ENCODE measurements at regions not wholly inside any gene's neighbourhood (a gene's known extent, or its start where the extent isn't known, plus 50 kb on each side); places are given as distances from the start of the nearest gene placed in this dataset.

DNA sequence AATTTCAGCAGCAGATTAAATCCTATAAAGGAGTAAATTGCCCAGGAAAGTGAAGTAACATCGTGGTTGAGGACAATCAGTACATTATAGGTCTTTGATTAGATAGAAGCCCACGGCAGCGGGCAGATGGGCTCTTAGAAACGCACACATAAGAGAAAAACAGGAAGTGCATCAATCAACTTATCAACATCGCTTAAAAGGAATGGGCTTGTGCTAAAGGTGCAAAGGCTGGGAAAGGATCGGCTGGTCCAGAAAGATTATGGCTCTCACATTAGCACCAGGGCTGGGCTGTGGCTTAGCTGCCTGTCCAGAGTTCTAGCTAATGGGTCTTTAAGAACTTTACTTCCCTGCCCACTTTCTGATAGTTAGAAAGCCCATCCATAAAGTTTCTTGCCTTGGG, 292.0 kb upstream of the TNRC6C start:
- no peak for ATAC-seq
- Histone ChIP-seq H3K27ac (peak overlapping the region in 1 of 12 donors; percentile 63), H3K36me3 (no peaks in the 10 kb centered on the region), H3K27me3 (no peaks in the 10 kb centered on the region), H3K9me3 (peaks cover 0 to 20% (median 4%) of the 10 kb centered on the region in 12 donors), H3K4me3 (no peak overlapping the region), H3K4me1 (peaks cover 0 to 10% (median 2%) of the 10 kb centered on the region in 12 donors)
- DNase-seq, result no peak
- TF ChIP-seq CTCF (IDR thresholded peaks at IDR 0.05), result no peak
- 31 to 46% (median 39%) methylated on average over 6 of the region's 6 CpGs for WGBS, 4 donors
- intact Hi-C loops (cut with DNase I), result no loop called here

- intact Hi-C loops (cut with DNase I), result no loop called here
- ATAC-seq (no peak), DNase-seq (no peak)
- H3K4me1 ChIP-seq, result peaks cover 0 to 10% (median 2%) of the 10 kb centered on the region in 12 donors
- H3K9me3 ChIP-seq, result peaks cover 0 to 20% (median 4%) of the 10 kb centered on the region in 12 donors
- peak overlapping the region in 2 of 12 donors; percentile 5 to 18 for H3K4me3 ChIP-seq
- H3K27ac ChIP-seq, result peak overlapping the region in 1 of 12 donors; percentile 63
- 50 to 59% (median 54%) methylated on average over 7 of the region's 7 CpGs for WGBS, 4 donors
- H3K36me3 ChIP-seq, result no peaks in the 10 kb centered on the region
- no peak for TF ChIP-seq CTCF (IDR thresholded peaks at IDR 0.05)
- no peak for TF ChIP-seq POLR2A (IDR thresholded peaks at IDR 0.05)
- H3K27me3 ChIP-seq, result no peaks in the 10 kb centered on the region
These were observed 291.6 kb upstream of the TNRC6C start for GRCh38 chr17:77666881-77667395.

GRCh38 chr17:77667478-77667877, 291.0 kb upstream of the TNRC6C start:
- DNase-seq (no peak), ATAC-seq (no peak)
- peaks cover 0 to 20% (median 4%) of the 10 kb centered on the region in 12 donors for H3K9me3 ChIP-seq
- TF ChIP-seq POLR2A (IDR thresholded peaks at IDR 0.05) (no peak), CTCF (IDR thresholded peaks at IDR 0.05) (no peak)
- intact Hi-C loops (cut with DNase I), result no loop called here
- H3K36me3 ChIP-seq, result no peaks in the 10 kb centered on the region
- no peak overlapping the region for H3K4me3 ChIP-seq
- WGBS, 4 donors, result 56 to 82% (median 68%) methylated on average over 1 of the region's 1 CpG
- H3K27me3 ChIP-seq, result no peaks in the 10 kb centered on the region
- peak overlapping the region in 1 of 12 donors; percentile 63 for H3K27ac ChIP-seq
- H3K4me1 ChIP-seq, result peaks cover 0 to 10% (median 2%) of the 10 kb centered on the region in 12 donors

- 61 to 86% (median 69%) methylated on average over 2 of the region's 2 CpGs for WGBS, 4 donors
These were observed 290.0 kb upstream of the TNRC6C start for GRCh38 chr17:77668518-77668917.

More at GRCh38 chr17:77668518-77668917, 290.0 kb upstream of the TNRC6C start:
- ATAC-seq (no peak), DNase-seq (no peak)
- no peak overlapping the region for H3K27ac ChIP-seq
- no peaks in the 10 kb centered on the region for H3K27me3 ChIP-seq
- no peaks in the 10 kb centered on the region for H3K36me3 ChIP-seq
- no peak overlapping the region for H3K4me3 ChIP-seq
- peaks cover 0 to 10% (median 2%) of the 10 kb centered on the region in 12 donors for H3K4me1 ChIP-seq
- intact Hi-C loops (cut with DNase I), result no loop called here
- H3K9me3 ChIP-seq, result peaks cover 0 to 20% (median 4%) of the 10 kb centered on the region in 12 donors
- no peak for TF ChIP-seq POLR2A (IDR thresholded peaks at IDR 0.05)
- TF ChIP-seq CTCF (IDR thresholded peaks at IDR 0.05), result no peak
